Esophagus squamous epithelium (tissue), 5 donors: ENCODE measurements at regions not wholly inside any gene's neighbourhood (a gene's known extent, or its start where the extent isn't known, plus 50 kb on each side); places are given as distances from the start of the nearest gene placed in this dataset.

ENCODE experiments used
- DNase-seq: peaks from one replicate; lab custom pipeline; 2025; lab: John Stamatoyannopoulos, UW
- H3K27ac ChIP-seq, 4 donors: fragments of 200-600 bp; sonication (generic); one replicate each; pipeline ENCODE4 v1.5.1; 2016 to 2019; ENCODE audit warnings: mild to moderate bottlenecking in 1 of 4
- H3K27me3 ChIP-seq, 4 donors: fragments of 200-600 bp; sonication (generic); 1 replicate in 3 of 4; 2 replicates in 1 of 4; pipeline versions ENCODE4 v1.5.1 to v1.6.0; 2017 to 2021; ENCODE audit warnings: antibody characterized with exemption in 1 of 4
- H3K36me3 ChIP-seq, 3 donors: fragments of 200-600 bp; sonication (generic); one replicate each; pipeline ENCODE4 v1.5.1; 2016 to 2019
- H3K4me1 ChIP-seq, 3 donors: fragments of 200-600 bp; sonication (generic); one replicate each; pipeline ENCODE4 v1.5.1; 2017 to 2019
- H3K4me3 ChIP-seq, 4 donors: fragments of 200-600 bp; sonication (generic); 1 replicate in 3 of 4; 2 replicates in 1 of 4; pipeline ENCODE4 v1.5.1; 2016 to 2019; ENCODE audit warnings: mild to moderate bottlenecking in 2 of 4, moderate library complexity in 1 of 4
- H3K9me3 ChIP-seq, 3 donors: fragments of 200-600 bp; sonication (generic); one replicate each; pipeline ENCODE4 v1.5.1; 2016 to 2019
- POLR2A ChIP-seq, 4 donors: fragments of 450-650 bp; IDR thresholded peaks; one replicate each; pipeline ENCODE4 v1.6.1; 2017; ENCODE audit warnings: antibody characterized with exemption in 4 of 4, mild to moderate bottlenecking in 4 of 4, moderate library complexity in 3 of 4
- WGBS, 2 donors: methylation state at CpG; one replicate each; pipeline ENCODE4 v1.1.5; 2018; 5-methylcytosine and 5-hydroxymethylcytosine counted together
- intact Hi-C: fragments of 100-400 bp; cut with DNase I; formaldehyde crosslinking; loops from one replicate; pipeline ENCODE4 v1.15.0; 2022
- TF ChIP-seq, protein P1 (sequence below), 6 experiments: fragments of 450-650 bp in 4 of 6; fragments of 200-600 bp in 2 of 6; sonication (generic) in 2 of 6; IDR thresholded peaks; one replicate each; pipeline ENCODE4 v1.5.1; 2016 to 2019; ENCODE audit warnings: antibody characterized with exemption in 6 of 6, mild to moderate bottlenecking in 4 of 6, moderate library complexity in 4 of 6
- donor health status: DM: yes; HTN: yes; CAD: no.

DNA sequence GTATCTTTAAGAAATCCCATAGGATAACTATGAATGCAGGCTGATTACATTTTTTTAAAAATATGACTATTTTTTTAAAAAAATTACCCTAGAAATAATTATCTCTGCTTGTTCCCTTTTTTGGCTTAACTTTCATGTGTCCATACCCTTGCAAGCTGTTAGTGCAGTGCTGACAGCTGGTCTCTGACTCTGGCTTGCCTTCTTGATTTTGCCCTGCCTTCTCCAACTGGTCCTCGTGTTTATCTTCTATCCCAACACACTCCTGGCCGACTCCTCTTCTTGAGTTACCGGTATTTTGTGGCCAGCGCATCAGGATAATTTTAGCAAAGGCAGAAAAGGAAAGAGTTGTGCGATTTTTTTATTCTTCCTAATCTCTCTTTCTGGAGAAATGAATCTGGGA lies 111.7 kb upstream of the STARD3NL start:
- intact Hi-C loops, result no loop called here
- no peaks in the 10 kb centered on the region for H3K9me3 ChIP-seq
- H3K27ac ChIP-seq, result no peak overlapping the region
- H3K27me3 ChIP-seq, result no peaks in the 10 kb centered on the region
- WGBS, 2 donors, result 63 to 79% methylated on average over 5 of the region's 5 CpGs
- no peaks in the 10 kb centered on the region for H3K36me3 ChIP-seq
- H3K4me1 ChIP-seq, result no peaks in the 10 kb centered on the region
- TF ChIP-seq, protein P1, sequence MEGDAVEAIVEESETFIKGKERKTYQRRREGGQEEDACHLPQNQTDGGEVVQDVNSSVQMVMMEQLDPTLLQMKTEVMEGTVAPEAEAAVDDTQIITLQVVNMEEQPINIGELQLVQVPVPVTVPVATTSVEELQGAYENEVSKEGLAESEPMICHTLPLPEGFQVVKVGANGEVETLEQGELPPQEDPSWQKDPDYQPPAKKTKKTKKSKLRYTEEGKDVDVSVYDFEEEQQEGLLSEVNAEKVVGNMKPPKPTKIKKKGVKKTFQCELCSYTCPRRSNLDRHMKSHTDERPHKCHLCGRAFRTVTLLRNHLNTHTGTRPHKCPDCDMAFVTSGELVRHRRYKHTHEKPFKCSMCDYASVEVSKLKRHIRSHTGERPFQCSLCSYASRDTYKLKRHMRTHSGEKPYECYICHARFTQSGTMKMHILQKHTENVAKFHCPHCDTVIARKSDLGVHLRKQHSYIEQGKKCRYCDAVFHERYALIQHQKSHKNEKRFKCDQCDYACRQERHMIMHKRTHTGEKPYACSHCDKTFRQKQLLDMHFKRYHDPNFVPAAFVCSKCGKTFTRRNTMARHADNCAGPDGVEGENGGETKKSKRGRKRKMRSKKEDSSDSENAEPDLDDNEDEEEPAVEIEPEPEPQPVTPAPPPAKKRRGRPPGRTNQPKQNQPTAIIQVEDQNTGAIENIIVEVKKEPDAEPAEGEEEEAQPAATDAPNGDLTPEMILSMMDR (IDR thresholded peaks at IDR 0.05), result no peak
- no peak for TF ChIP-seq POLR2A (IDR thresholded peaks at IDR 0.05)
- DNase-seq, result no peak
- no peak overlapping the region for H3K4me3 ChIP-seq

DNA sequence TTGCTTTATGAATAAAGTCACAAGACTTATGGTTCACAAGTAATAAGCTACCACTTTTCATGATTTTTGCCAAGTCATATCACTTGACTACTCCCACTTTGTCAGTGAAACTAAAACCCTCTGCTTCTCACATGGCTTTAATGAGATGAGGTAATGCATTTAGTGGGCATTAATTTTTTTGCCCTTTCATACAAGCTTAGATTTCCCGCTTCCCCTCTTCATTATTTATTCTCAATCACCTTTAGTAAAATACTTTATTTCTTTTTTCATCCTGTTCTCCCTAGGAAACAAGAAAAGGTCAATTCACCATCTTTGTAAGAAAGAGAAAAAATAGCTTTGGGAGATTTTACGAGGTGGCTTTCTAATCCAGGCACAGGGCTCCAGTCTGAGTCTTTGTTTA lies 109.6 kb upstream of the STARD3NL start:
- intact Hi-C loops, result no loop called here
- Histone ChIP-seq H3K27me3 (no peaks in the 10 kb centered on the region), H3K4me3 (no peak overlapping the region), H3K9me3 (no peaks in the 10 kb centered on the region), H3K27ac (no peak overlapping the region), H3K4me1 (no peaks in the 10 kb centered on the region), H3K36me3 (no peaks in the 10 kb centered on the region)
- DNase-seq, result no peak
- no peak for TF ChIP-seq POLR2A (IDR thresholded peaks at IDR 0.05)
- TF ChIP-seq, protein P1 (IDR thresholded peaks at IDR 0.05), result no peak
- WGBS, 2 donors, result 69 to 76% methylated on average over 2 of the region's 2 CpGs

DNA sequence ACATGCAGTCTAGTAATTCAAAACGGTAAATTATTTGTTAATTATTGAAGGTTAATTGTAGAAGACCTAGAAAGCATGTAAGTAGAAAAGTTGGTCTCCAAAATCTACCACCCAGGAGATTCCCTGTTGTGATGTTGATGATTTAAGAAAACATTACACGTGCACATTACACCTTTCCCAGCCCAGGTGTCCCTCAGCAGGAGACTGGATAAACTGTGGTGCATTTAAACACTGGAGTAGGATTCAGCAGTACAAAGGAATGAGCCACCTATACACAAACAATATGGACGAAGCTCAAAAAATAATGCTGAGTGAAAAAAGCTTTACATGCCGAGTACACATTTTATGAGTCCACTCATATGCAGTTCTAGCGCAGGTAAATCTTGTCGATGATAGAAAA lies 109.0 kb upstream of the STARD3NL start:
- no peaks in the 10 kb centered on the region for H3K4me1 ChIP-seq
- no peak overlapping the region for H3K4me3 ChIP-seq
- TF ChIP-seq, protein P1 (IDR thresholded peaks at IDR 0.05), result no peak
- TF ChIP-seq POLR2A (IDR thresholded peaks at IDR 0.05), result no peak
- H3K27ac ChIP-seq, result no peak overlapping the region
- WGBS, 2 donors, result 66 to 76% methylated on average over 6 of the region's 6 CpGs
- H3K27me3 ChIP-seq, result no peaks in the 10 kb centered on the region
- DNase-seq, result no peak
- intact Hi-C loops, result no loop called here
- H3K36me3 ChIP-seq, result no peaks in the 10 kb centered on the region
- no peaks in the 10 kb centered on the region for H3K9me3 ChIP-seq

DNA sequence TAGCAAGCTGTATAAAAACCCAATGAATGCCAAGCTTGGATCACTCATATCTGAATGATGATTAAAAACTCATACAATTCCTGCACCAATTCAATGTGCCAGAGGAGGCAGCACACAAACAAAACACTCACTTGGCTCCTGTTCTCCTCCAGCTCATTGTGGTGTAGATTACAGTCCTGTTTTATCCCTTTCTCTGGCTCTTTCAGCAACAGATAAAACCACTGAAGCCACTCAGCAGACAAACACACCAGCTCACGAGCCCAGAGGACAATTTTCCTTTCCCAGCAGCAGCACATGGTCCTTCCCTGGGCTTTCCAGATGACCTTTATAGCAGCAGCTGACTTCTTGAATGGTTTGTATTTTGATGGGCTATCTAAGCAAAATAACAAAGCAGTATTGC lies 107.3 kb upstream of the STARD3NL start:
- Histone ChIP-seq H3K4me1 (no peaks in the 10 kb centered on the region), H3K27me3 (no peaks in the 10 kb centered on the region), H3K9me3 (no peaks in the 10 kb centered on the region), H3K4me3 (no peak overlapping the region), H3K27ac (no peak overlapping the region), H3K36me3 (no peaks in the 10 kb centered on the region)
- WGBS, 2 donors, result 0 to 20% methylated on average over 1 of the region's 1 CpG
- intact Hi-C loops, result no loop called here
- TF ChIP-seq POLR2A (IDR thresholded peaks at IDR 0.05), result no peak
- TF ChIP-seq, protein P1 (IDR thresholded peaks at IDR 0.05), result peak in 2 of 6 experiments; percentile 11 to 34
- DNase-seq, result no peak

DNA sequence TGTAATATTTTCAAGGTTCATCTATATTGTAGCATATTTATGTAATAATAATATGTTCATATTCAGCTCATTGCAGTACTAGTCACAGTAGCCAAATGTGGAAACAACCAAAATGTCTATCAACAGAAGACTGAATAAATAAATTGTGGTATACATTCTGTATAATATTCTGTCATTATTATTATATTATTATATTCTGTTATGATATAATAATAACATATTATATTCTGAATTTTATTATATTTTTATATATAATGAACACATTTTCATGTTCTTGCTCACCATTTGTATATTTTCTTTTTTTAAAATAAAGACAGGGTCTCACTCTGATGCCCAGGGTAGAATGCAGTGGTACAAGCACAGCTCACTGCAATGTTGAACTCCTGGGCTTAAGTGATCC lies 91.2 kb upstream of the STARD3NL start:
- DNase-seq, result no peak
- no peaks in the 10 kb centered on the region for H3K36me3 ChIP-seq
- no peaks in the 10 kb centered on the region for H3K9me3 ChIP-seq
- intact Hi-C loops, result no loop called here
- no peak for TF ChIP-seq POLR2A (IDR thresholded peaks at IDR 0.05)
- TF ChIP-seq, protein P1 (IDR thresholded peaks at IDR 0.05), result no peak
- no peaks in the 10 kb centered on the region for H3K27me3 ChIP-seq
- H3K4me3 ChIP-seq, result no peak overlapping the region
- no peaks in the 10 kb centered on the region for H3K4me1 ChIP-seq
- H3K27ac ChIP-seq, result no peak overlapping the region
